Amniotic epithelial cell (primary cell): ENCODE measurements at regions not wholly inside any gene's neighbourhood (a gene's known extent, or its start where the extent isn't known, plus 50 kb on each side); places are given as distances from the start of the nearest gene placed in this dataset.
A peak's percentile ranks its signal among the peaks of the same experiment; 100 is the strongest.
"Not testable (repeated sequence)": the region's sequence is repeated elsewhere in the genome, so short reads cannot be mapped to it uniquely, and the experiment has no call there.

Source experiments
- DNase-seq: peaks from one replicate; pipeline ENCODE4 v3.0.0-alpha.2; 2010; ENCODE audit warnings: low read depth

DNA sequence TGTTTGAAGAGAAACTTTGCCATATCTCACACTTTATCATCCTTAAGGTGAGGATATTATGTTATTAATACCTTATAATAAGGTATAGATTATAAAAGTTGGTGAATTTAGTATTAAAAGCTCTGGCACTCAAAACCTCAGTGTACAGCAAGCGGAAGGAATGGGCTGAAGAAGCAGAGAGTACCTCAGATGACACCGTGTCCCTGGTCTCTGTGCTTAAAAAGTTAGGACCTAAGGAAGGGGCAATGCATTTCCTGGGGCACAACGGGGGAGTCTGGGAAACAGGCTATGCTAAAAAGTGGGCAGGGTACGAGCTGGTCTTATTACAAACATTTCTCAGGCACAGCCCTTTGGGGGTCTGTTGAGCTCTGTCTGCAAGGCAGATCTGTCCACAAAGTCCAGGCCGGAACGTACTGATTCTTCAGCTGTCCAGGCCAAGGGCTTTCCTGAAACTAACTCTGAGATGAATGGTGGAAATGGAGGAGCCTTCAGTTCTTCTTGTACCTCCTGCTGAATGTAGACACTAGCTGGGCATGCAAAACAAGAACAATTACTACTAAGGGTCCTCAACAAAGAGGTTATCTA is 202.7 kb downstream of the POM121L12 start:
- DNase-seq: no peak

DNA sequence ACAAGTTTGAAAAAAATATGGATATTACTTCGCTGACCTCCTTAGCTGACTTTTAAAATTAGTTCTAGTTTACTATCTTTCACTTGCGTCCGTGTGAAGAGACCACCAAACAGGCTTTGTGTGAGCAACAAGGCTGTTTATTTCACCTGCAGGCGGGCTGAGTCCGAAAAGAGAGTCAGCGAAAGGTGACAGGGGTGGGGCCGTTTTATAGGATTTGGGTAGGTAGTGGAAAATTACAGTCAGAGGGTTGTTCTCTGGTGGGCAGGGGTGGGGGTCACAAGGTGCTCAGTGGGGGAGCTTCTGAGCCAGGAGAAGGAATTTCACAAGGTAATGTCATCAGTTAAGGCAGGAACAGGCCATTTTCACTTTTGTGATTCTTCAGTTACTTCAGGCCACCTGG is 203.7 kb downstream of the POM121L12 start:
- not testable (repeated sequence) for DNase-seq

DNA sequence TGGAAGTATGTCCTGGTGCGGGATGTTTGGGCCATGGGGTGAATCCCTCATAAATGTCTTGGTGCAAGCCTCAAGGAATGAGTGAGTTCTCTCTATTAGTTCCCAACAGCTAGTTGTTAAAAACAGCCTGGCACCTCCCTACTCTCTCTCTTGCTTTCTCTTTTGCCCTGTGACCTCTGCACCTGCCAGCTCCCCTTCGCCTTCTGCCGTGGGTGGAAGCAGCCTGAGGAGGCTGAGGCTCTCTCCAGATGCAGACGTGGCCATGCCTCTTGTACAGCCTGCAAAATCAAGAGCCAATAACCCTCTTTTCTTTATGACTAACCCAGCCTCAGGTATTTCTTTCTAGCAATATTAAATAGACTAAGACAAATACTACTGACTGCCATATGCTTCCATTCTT is 210.3 kb downstream of the POM121L12 start:
- no peak for DNase-seq

DNA sequence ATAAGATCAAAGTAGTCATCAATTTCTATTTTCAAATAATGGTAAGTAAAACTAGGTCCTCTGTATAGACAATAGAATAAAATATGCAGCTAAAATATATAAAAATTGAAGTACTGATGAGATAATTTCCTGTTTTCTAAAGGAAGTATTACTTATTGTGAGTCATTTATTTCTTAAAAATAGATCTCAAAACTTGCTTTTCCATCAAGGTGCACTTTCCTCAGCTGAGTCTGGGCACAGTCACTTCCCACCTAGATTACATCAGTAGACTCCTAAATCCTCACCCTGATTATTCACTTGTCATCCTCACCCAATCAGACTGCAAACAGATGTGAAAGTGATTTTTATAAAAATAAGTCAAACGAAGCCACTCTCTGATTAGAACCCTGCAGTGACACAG is 211.5 kb downstream of the POM121L12 start:
- no peak for DNase-seq

DNA sequence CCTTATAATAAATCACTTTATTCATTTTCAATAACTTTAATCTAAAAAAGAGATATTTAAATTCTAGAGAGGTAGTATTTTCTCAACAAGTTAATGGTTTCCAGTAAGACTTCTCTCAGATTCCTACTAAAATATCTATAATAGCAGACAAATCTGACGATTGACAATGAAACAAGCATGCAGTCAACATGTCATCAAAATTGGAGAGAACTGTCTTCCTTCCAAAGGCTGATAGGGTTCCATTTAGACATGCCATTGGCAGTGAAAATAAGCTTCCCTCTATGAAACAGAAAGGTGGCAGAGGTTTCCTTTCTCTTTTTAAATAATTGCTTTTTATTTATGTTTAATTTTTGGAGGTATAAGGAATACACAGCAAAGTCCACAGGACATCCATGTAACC is 217.1 kb downstream of the POM121L12 start:
- no peak for DNase-seq

DNA sequence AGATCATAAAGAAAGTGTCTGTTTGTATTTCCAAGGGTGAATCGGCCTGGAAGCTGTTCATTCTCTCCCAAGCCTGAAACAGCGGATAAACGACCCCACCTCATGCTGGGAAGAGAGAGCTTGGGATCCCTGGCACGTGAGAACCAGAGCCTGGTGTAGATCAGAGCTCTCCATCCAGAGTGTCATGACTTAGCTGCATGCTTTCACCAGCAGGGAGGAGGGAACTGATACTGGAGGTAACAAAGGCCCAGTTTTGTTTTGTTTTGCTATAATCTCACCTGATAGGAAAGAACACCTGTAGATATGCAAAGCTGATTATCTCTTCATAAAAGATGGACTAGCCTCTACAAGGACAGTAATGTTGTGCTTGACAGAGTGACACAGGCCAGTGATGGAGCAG is 236.6 kb downstream of the POM121L12 start:
- DNase-seq: no peak

DNA sequence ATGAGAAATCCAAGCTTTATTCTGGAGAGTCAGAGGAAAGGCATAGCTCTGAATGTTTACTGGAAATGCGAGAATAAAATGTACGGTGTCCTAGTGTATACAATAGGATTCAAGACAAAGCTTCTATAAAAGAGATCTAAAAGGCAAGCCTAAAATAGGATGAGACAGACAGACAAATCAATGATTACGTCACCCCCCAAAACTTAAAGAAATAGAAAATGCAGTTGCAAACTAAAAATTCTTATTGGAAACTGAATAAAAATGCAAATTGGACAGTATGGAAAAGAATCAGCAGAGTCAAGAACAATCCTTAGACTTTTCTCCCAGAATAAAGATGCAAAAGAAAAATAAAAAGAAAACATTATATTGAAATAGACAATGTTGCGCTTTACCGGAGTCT is 245.9 kb downstream of the POM121L12 start:
- no peak for DNase-seq

DNA sequence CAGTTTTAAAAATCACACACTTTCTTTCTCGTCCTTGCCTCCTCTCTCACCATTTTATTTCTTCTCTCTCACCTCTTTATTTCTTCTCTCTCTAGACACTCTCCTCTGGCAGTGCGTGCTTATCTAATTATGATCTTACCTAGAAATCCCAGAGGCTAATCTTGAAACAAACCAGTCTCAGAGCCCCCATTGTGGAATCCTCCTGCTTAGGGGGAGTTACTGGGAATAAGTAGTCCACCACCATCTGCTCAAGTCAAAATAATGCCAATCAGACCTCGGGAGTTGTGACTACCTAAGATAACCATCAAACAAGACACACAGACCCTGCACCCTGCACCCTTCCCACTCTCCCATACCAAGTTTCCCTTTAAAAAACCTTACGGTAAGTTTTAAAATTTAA is 256.9 kb downstream of the POM121L12 start:
- no peak for DNase-seq

DNA sequence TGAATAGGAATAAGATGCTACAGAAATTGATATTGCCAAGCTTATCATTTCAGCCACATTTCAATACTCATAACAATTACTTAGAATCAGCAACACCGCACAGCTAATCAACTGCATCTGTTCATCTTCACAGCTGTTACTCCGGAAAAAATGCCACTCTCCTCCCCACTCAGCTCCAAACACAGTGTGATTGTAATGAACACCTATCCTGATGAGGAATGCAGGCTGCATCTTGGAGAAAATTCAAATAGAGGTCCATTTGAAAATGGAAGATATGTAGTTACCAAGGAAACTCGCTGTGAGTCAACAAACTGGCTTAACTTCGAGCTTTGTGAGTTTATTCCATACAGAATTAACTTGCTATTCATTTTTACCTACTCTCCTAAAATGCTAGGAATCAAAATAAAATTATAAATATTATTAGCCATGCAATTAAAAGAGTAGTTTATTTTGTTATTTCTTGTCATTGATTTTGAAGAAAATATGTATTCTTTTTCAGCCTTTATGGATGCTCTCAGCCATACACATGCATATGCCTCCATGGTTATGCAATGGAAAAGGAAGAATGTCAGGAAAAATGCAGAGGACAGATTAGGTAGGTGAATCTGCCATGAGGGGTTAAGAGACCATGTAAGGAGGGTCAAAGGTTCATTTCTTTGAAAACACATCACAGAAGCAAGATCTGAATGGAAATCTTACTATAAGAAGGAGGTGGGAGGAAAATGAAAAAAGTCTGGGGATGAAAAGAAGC is 267.2 kb downstream of the POM121L12 start:
- no peak for DNase-seq

DNA sequence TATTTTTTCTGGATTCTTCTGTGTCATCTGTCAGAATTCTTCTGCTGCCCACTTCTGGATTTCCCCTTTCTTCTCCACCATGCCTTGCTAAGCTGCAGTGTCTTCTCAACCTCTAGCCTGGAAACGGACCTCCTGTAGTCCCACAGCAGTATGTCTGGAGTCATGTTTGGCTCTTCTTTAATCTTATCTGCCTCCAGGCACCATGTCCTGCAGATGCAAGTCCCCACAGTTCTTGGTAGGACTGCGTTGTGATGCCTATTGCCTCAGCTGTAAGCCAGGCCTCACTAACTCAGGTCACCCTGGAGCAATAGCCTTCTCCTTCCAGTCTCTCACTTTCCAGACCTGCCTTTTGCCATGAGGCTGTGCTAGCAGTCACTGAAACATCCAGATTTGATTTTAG is 268.3 kb downstream of the POM121L12 start:
- DNase-seq: no peak

DNA sequence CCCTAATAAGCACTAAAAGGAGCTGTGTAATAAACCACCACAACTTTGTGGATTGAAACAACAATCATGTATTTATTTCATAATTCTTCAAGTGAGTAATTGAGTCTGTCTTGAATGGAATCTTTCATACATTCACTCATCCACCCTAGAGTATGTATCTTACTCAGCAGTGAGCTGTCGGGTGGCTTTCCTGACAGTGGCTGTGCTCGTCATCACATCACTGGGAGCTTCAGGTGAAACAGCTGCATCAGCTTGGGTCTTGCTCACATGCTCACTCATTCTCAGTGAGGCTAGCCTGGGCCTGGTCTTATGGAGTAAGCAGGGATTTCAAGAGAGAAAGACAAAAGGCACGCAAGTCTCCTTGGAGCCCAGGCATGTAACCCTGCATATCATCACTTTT is 271.4 kb downstream of the POM121L12 start:
- DNase-seq: no peak

DNA sequence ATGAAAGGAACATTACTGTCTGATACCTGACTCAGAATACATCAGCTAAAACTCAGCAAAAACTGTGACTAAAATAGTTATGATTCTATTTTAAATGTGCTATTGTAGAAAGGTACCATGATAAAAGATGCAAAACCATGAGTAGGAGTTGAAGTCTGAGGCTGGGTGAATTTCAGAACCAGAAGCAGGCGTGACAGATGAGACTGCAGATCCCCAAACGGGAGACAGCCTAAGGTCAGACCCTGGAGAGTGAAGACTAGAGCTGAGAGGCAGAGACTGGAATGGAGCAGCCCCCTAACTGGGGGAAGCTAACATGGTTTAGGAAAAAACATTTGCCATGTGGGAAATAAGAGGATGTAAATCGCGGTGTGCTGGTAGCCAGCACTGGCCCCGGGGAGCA is 275.8 kb downstream of the POM121L12 start:
- DNase-seq: no peak

DNA sequence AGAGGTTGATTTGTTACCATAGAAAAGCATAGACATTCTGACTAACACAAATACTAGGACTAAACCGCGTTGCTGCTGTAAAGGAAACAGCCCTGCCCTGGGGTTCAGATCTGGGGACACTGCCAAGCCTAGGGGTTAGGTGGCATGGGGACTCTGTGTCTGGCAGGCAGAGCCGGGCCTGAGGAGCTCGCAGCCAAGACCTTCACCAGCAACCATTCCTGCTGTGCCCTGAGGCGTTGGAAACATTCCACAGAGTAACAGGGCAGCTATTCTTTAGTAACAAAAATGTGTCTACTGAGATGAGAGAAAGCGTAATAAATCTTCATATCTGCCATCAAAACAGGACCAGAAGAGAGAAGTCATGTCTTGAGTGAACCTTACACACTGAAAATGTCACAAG is 280.5 kb downstream of the POM121L12 start:
- no peak for DNase-seq

DNA sequence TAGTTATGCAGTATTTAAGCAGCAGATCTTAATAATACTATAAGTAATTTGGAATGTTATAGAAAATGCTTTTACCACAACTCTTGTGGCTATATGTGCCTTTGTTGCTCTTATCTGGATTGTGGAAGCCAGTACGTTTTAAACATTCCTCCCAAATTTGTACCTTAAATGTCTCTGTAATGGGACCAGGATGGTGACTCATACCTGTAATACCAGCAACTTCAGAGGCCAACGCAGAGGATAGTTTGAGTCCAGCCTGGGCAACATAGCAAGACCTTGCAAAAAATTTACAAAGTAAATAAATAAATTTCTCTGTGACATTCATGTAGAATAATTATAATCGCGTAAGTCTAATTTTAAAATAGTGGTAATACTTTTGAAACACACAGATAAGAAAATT is 283.1 kb downstream of the POM121L12 start:
- no peak for DNase-seq

DNA sequence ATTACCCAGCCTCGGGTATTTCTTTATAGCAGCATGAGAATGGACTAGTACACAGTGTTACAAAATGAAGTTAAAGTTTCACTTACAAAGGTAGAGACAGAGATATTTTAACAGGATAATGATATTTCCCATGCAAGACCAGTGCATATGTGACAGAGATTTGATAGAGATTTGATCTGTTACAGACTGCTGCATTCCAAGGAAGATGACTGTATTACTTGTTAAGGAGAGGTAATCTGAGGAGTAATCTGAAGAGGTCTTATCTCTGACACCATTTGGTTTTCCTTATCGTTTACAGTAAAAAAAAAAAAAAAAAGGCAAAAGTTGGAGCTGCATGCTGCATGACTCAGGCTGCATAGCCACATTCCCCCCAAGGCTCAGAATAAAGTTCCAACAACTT is 289.6 kb downstream of the POM121L12 start:
- DNase-seq: peak; percentile 67

DNA sequence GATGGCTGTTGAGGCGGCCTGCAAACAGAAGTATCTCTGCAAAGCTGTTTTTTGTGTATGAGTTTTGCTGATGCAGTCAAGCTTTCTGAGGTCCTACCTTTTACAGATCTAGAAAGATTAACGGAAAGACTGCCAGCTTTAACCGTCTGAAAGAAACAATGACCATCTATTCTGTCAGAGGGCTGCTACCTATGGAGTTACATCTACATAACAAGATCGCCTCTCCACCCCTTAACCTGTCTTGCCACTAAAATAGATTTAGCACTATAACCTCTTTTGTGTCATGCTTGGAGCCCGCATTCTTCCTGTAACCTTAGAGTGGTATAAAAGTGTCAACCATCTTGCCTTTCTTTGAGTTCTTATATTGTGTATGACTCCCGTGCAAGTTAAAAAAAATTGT is 291.2 kb downstream of the POM121L12 start:
- no peak for DNase-seq

DNA sequence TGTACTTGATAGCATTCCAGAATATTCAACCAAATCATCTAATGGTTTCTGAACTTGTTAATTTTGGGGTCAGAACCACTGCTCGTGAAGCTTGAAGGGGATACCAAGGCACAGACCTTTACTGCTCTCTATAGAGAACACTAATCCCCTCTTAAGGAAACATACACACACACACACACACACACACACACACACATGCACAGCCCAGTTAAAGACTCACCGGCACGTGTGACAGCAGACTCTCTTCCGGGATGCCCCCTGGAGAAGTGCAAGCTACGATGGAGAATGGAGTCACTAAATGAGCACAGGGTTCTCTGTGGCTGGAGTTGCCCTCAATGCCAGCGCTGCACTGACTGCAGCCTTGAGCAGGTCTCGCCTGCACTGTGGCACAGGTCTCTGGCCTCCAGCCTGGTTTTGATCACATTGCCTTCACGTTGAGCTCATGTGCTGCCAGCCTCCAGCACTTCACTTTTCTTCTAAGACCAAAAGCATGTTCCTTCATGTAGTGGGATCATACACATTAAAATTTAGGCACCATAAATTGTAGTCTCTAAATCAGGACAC is 300.8 kb downstream of the POM121L12 start:
- DNase-seq: no peak

DNA sequence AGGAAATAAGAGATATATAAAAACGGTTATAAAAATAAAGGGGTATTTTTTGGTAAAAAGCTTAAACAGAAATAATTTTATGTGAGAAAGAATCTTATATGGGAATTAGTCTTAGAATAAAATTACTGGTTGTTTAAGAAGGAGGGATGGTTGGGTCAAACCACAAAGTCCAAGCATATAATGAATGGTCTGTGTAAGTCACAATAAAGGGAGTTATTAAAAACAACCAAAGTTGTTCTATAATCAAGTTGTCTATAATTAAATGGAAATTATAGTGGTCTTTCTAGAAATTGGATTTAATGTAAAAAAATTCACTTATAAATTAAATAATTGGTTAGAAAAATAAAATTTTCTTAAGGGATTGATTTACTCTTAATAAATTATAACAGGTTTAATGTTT is 304.8 kb downstream of the POM121L12 start:
- no peak for DNase-seq

DNA sequence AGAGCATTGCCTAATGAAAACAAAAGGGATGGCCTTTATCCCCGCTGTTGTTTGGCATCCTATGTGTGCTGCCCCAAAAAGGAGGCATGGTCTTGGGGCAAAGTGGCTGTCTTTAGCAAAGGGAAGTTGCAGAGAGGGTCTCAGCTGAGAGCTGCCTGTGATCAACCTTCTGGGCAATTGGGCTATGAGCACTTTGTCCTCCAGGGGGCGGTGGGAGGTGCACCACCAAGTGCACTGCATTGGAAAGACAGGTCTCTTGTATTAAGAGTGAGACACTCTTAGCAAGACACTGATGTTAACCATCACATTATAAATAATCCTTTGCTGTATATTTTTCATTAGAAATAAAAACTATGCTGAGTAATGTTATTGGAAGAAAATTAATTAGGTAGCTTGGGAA is 314.8 kb downstream of the POM121L12 start:
- no peak for DNase-seq

DNA sequence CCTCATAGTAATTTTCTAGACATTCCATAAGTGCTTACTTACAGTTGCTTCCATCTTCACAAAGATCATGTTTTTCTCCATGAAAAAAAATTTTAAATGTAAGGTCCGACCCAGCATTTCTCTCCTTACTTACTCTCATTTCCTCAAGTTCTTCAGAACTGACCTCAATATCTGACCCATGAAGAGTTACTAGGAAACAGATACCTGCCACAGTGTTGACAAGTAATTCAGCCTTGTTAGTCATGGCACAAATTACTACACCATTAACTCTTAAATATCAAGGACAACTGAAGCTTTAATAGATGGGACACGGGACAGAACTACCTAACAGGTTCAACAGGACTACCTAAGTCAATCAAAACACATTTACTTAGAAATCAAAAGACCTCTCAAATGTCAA is 316.2 kb downstream of the POM121L12 start:
- DNase-seq: no peak

DNA sequence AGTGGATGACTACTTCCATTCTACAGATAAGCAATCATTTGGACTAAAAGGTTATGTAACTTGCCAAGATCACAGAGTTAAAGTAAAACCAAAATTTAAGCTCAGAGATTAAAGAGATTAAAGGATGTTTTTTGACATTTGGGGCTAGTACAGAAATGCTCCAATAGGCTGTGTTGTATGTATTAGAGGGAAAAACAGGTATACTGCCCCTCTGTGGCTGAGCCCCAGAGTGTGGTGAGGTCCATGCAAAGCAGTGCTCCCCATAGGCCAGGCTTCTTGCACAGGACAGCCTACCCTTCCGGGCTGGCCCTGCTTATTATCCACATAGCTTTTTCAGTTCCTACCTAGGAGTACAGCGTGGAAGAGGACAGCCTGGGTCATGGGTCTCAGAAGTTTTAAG is 322.8 kb downstream of the POM121L12 start:
- DNase-seq: no peak

DNA sequence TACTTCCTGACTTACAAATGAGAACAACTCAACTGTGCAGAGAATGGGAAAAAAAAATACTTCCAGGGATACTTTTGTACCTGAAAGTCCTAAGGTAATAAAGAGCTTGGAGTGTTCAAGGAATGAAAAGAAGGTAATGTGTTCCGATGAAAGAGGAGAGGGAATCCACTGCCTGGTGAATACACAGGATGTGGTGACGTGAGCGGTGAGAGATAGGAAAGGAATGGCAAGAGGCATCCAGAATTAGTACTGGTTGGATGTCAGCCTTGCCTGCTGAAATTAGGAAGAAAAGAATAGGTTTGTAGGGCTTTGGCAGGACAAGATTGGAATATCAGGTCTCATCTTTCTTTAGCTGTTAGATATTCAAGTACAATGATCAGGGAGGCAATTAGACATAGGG is 347.7 kb downstream of the POM121L12 start:
- peak; percentile 2 for DNase-seq

DNA sequence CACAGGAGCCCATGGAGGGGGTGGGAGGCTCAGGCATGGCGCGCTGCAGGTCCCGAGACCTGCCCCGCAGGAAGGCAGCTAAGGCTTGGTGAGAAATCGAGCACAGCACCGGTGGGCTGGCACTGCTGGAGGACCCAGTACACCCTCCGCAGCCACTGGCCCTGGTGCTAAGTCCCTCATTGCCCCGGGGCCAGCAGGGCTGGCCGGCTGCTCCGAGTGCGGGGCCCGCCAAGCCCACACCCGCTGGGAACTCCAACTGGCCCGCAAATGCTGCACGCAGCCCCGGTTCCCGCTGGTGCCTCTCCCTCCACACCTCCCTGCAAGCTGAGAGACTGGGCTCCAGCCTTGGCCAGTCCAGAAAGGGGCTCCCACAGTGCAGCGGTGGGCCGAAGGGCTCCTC is 349.8 kb downstream of the POM121L12 start:
- not testable (repeated sequence) for DNase-seq

DNA sequence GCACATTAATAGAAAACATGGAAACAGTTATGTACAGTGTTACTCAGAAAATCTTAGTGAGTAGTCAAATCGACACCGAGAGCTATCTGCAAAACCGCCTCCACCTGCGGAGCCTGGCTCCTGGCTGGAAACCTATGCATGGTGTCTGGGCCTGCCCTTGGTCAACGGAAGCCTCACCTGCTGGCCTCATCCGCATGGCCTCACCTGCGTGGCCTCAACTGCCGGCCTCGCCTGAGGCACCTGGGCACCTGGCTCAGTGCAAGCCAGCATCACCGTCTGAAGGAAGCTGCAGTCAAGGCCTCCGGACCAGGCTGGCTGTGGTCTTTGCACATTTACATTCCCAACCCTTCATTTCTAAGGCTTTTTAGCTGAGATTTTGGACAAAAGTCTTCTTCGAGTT is 352.1 kb downstream of the POM121L12 start:
- DNase-seq: no peak
